ES-I3 (cell line): ENCODE measurements at regions not wholly inside any gene's neighbourhood (a gene's known extent, or its start where the extent isn't known, plus 50 kb on each side); places are given as distances from the start of the nearest gene placed in this dataset.

Source experiments
- H3K36me3 ChIP-seq: 2 replicates; pipeline ENCODE4 v1.6.1; 2013; ENCODE audit warnings: mild to moderate bottlenecking, low read length, control low read depth, moderate library complexity; ENCODE audit not compliant: insufficient read depth
- H3K4me1 ChIP-seq: 2 replicates; pipeline ENCODE4 v1.6.1; 2013; ENCODE audit warnings: mild to moderate bottlenecking, control low read depth, low read length; ENCODE audit not compliant: insufficient read depth
- H3K9ac ChIP-seq: 2 replicates; pipeline ENCODE4 v1.6.1; 2013; ENCODE audit warnings: low read depth, mild to moderate bottlenecking, low read length, moderate library complexity
- H3K9me3 ChIP-seq: 2 replicates; pipeline ENCODE4 v1.6.1; 2013; ENCODE audit warnings: mild to moderate bottlenecking, low read length, moderate library complexity; ENCODE audit not compliant: control insufficient read depth, insufficient read depth

- H3K9ac ChIP-seq: no peak overlapping the region
- H3K9me3 ChIP-seq: no peaks in the 10 kb centered on the region
- no peaks in the 10 kb centered on the region; the same call in 1 of the 2 replicates for H3K36me3 ChIP-seq
- no peaks in the 10 kb centered on the region for H3K4me1 ChIP-seq
Observed at GRCh38 chr13:59492030-59492636, 671.6 kb downstream of the DIAPH3 start.

DNA sequence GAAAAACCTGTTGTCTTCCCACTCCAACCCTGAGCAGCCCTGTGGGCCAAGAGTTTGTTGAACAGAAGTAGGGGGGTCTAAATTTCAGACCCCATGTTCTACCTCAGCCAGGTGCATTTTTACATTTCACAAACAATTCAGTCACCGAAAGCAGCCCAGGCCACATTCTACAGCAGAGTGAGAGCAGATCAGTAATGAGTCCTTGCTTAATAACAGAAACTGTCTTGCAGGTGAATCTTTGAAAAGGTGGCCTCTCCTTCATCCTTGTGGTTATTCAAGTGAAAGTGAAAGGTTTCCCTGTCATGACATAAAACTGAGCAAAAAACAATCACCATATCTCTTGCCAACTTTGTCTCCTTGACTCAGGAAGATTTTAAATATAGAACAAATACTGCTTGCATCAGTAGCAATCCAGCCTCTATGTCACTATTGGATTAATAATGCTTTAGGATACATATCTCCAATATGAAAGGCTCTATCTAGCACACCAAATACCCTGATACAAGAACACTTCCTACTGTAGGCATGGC is 670.2 kb downstream of the DIAPH3 start:
- H3K9me3 ChIP-seq: no peaks in the 10 kb centered on the region
- no peak overlapping the region for H3K9ac ChIP-seq

GRCh38 chr13:59494151-59494550 is 669.6 kb downstream of the DIAPH3 start:
- no peak overlapping the region for H3K9ac ChIP-seq
- H3K9me3 ChIP-seq: no peaks in the 10 kb centered on the region
- H3K4me1 ChIP-seq: no peaks in the 10 kb centered on the region
- H3K36me3 ChIP-seq: no peaks in the 10 kb centered on the region; the same call in 1 of the 2 replicates

More for the DNA sequence above, 670.2 kb downstream of the DIAPH3 start:
- Histone ChIP-seq H3K4me1 (no peaks in the 10 kb centered on the region), H3K36me3 (no peaks in the 10 kb centered on the region; the same call in 1 of the 2 replicates)

- H3K9me3 ChIP-seq: no peaks in the 10 kb centered on the region
- H3K36me3 ChIP-seq: no peaks in the 10 kb centered on the region; the same call in 1 of the 2 replicates
- H3K9ac ChIP-seq: no peak overlapping the region
- no peaks in the 10 kb centered on the region for H3K4me1 ChIP-seq
Observed at GRCh38 chr13:59494560-59494970, 669.2 kb downstream of the DIAPH3 start.

- H3K4me1 ChIP-seq: no peaks in the 10 kb centered on the region
- H3K9ac ChIP-seq: no peak overlapping the region
- H3K36me3 ChIP-seq: no peaks in the 10 kb centered on the region; the same call in 1 of the 2 replicates
- no peaks in the 10 kb centered on the region for H3K9me3 ChIP-seq
Observed at GRCh38 chr13:59495299-59495698, 668.4 kb downstream of the DIAPH3 start.

GRCh38 chr13:59495936-59496512 is 667.7 kb downstream of the DIAPH3 start:
- Histone ChIP-seq H3K9ac (no peak overlapping the region), H3K36me3 (no peaks in the 10 kb centered on the region; the same call in 1 of the 2 replicates), H3K9me3 (no peaks in the 10 kb centered on the region; the same call in 1 of the 2 replicates), H3K4me1 (no peaks in the 10 kb centered on the region)

GRCh38 chr13:59497621-59498247 is 666.0 kb downstream of the DIAPH3 start:
- H3K4me1 ChIP-seq: no peaks in the 10 kb centered on the region
- no peak overlapping the region for H3K9ac ChIP-seq
- H3K9me3 ChIP-seq: no peaks in the 10 kb centered on the region; the same call in 1 of the 2 replicates
- H3K36me3 ChIP-seq: no peaks in the 10 kb centered on the region; the same call in 1 of the 2 replicates

DNA sequence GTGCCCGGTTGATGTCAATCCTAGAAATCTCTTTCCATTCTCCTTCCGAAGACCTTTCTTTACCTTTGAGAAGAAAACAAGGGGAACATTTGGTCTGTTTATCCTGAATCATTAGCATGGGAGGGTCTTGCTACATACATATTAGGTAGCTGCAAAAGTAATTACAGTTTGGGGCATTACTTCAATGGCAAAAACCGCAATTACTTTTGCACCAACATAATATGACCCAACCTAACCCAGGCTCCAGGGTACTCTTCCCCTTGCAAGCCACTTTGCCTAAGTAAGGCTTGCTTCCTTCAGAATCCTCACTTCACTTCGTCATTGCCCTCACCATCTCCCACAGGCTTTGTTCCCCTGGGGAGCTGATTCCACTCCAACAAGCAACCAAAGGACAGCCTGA is 662.7 kb downstream of the DIAPH3 start:
- H3K9me3 ChIP-seq: no peaks in the 10 kb centered on the region; the same call in 1 of the 2 replicates
- H3K9ac ChIP-seq: no peak overlapping the region

GRCh38 chr13:59504407-59504806 is 659.3 kb downstream of the DIAPH3 start:
- H3K4me1 ChIP-seq: no peaks in the 10 kb centered on the region
- no peaks in the 10 kb centered on the region for H3K36me3 ChIP-seq
- H3K9me3 ChIP-seq: no peaks in the 10 kb centered on the region; the same call in 1 of the 2 replicates
- H3K9ac ChIP-seq: no peak overlapping the region

More for the DNA sequence above, 662.7 kb downstream of the DIAPH3 start:
- Histone ChIP-seq H3K4me1 (no peaks in the 10 kb centered on the region), H3K36me3 (no peaks in the 10 kb centered on the region; the same call in 1 of the 2 replicates)

GRCh38 chr13:59510386-59510785 is 653.3 kb downstream of the DIAPH3 start:
- no peak overlapping the region for H3K9ac ChIP-seq
- H3K36me3 ChIP-seq: no peaks in the 10 kb centered on the region
- no peaks in the 10 kb centered on the region for H3K9me3 ChIP-seq
- no peaks in the 10 kb centered on the region for H3K4me1 ChIP-seq

GRCh38 chr13:59513686-59514085 is 650.0 kb downstream of the DIAPH3 start:
- H3K9ac ChIP-seq: no peak overlapping the region
- no peaks in the 10 kb centered on the region for H3K36me3 ChIP-seq
- H3K4me1 ChIP-seq: no peaks in the 10 kb centered on the region
- no peaks in the 10 kb centered on the region for H3K9me3 ChIP-seq

GRCh38 chr13:59514316-59514715 is 649.4 kb downstream of the DIAPH3 start:
- Histone ChIP-seq H3K4me1 (no peaks in the 10 kb centered on the region), H3K36me3 (no peaks in the 10 kb centered on the region), H3K9ac (no peak overlapping the region), H3K9me3 (no peaks in the 10 kb centered on the region)

DNA sequence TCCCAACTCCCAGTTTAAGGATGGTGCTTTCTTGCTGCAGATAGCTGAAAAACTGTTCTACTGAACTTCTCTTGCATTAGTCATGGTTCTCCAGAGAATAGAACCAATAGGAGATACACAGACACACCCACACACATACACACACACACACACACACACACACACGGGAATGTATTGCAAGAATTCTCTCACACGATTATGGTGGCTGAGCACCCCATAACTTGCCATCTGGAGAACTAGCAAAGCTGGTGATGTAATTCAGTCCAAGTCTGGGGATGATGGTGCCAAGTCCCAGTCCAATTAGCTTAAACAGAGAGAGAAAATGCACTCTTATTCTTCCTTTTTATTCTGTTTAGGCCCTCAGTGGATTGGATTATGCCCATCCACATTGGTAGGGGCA is 643.9 kb downstream of the DIAPH3 start:
- Histone ChIP-seq H3K9me3 (no peaks in the 10 kb centered on the region), H3K36me3 (no peaks in the 10 kb centered on the region), H3K4me1 (no peaks in the 10 kb centered on the region), H3K9ac (no peak overlapping the region)

- Histone ChIP-seq H3K36me3 (no peaks in the 10 kb centered on the region), H3K9ac (no peak overlapping the region), H3K9me3 (no peaks in the 10 kb centered on the region), H3K4me1 (no peaks in the 10 kb centered on the region)
Observed at GRCh38 chr13:59521549-59521948, 642.2 kb downstream of the DIAPH3 start.
